A549 (cell line): ENCODE measurements at regions not wholly inside any gene's neighbourhood (a gene's known extent, or its start where the extent isn't known, plus 50 kb on each side); places are given as distances from the start of the nearest gene placed in this dataset.

Source experiments
- ATAC-seq, 2 experiments: fragments of 200-7000 bp in 1 of 2; fragments of >200 bp in 1 of 2; cut with Nextera tagmentation in 1 of 2; cut with Tn5 transposase in 1 of 2; 3 replicates each; pipeline versions ENCODE4 v1.8.0 to v1.9.1; 2018 to 2020; ENCODE audit warnings: mild to moderate bottlenecking in 1 of 2, moderate library complexity in 1 of 2
- CTCF ChIA-PET: fragments of 300-600 bp; sonication (Branson Sonifier 250); formaldehyde crosslinking; extraction: SDS; loops from one replicate; lab custom pipeline; 2021; ENCODE audit warnings: antibody characterized with exemption, inconsistent platforms; lab: Yijun Ruan, JAX
- POLR2A ChIA-PET: fragments of 350-600 bp; formaldehyde crosslinking; extraction: SDS; loops from one replicate; lab custom pipeline; 2021; ENCODE audit warnings: antibody characterized with exemption, inconsistent platforms; lab: Yijun Ruan, JAX
- DNase-seq, 2 experiments: peaks; one replicate each; pipeline versions ENCODE4 v3.0.0 to v3.0.0-alpha.2; 2011 to 2016; ENCODE audit warnings: low read depth in 1 of 2, low spot score in 1 of 2
- FAIRE-seq: peaks from 2 replicates; lab custom pipeline; 2011; peaks lifted over from hg19 to GRCh38; lab: Jason Lieb, UNC
- H3K27ac ChIP-seq, 2 experiments: fragments of >200 bp; sonication (Bioruptor Twin); formaldehyde crosslinking; 3 replicates each; pipeline ENCODE4 v1.5.1; 2016 to 2017
- H3K4me1 ChIP-seq: fragments of >200 bp; sonication (Bioruptor Twin); formaldehyde crosslinking; 3 replicates; pipeline ENCODE4 v1.6.1; 2016
- H3K4me2 ChIP-seq: fragments of >200 bp; sonication (Bioruptor Twin); formaldehyde crosslinking; 3 replicates; pipeline ENCODE4 v1.6.1; 2016
- H3K4me3 ChIP-seq: fragments of >200 bp; sonication (Bioruptor Twin); formaldehyde crosslinking; 3 replicates; pipeline ENCODE4 v1.5.1; 2016
- H3K9me3 ChIP-seq: fragments of >200 bp; sonication (Bioruptor Twin); formaldehyde crosslinking; 3 replicates; pipeline ENCODE4 v1.6.1; 2016
- BHLHE40 ChIP-seq: IDR thresholded peaks from 2 replicates; pipeline ENCODE4 v1.6.1; 2012; ENCODE audit warnings: low read depth, low read length, inconsistent platforms
- CHD2 ChIP-seq: fragments of 150-350 bp; IDR thresholded peaks from 2 replicates; pipeline ENCODE4 v1.6.1; 2014; ENCODE audit warnings: low read length; ENCODE audit not compliant: partially characterized antibody
- EHMT2 ChIP-seq: fragments of 200-600 bp; sonication (generic); IDR thresholded peaks from 2 replicates; pipeline ENCODE4 v1.6.1; 2016; ENCODE audit warnings: antibody characterized with exemption, low read depth, mild to moderate bottlenecking, moderate library complexity
- GATA3 ChIP-seq: IDR thresholded peaks from 2 replicates; pipeline ENCODE4 v1.6.1; 2012; ENCODE audit warnings: borderline replicate concordance
- HDAC2 ChIP-seq: fragments of 200-600 bp; sonication (generic); IDR thresholded peaks from 2 replicates; pipeline ENCODE4 v1.6.1; 2016
- KDM5A ChIP-seq: fragments of 200-600 bp; sonication (generic); IDR thresholded peaks from 2 replicates; pipeline ENCODE4 v1.6.1; 2016; ENCODE audit warnings: antibody characterized with exemption, mild to moderate bottlenecking
- MAZ ChIP-seq: fragments of 150-350 bp; IDR thresholded peaks from 2 replicates; pipeline ENCODE4 v1.6.1; 2014; ENCODE audit warnings: antibody characterized with exemption, low read depth, low read length, borderline replicate concordance
- NFE2L2 ChIP-seq: fragments of 150-350 bp; conservative IDR thresholded peaks from 2 replicates; pipeline ENCODE4 v1.6.1; 2014; ENCODE audit warnings: low read length
- PHF8 ChIP-seq: fragments of 200-600 bp; sonication (generic); IDR thresholded peaks from 2 replicates; pipeline ENCODE4 v1.6.1; 2016; ENCODE audit warnings: low read depth, mild to moderate bottlenecking, antibody characterized with exemption, moderate library complexity, borderline replicate concordance
- POLR2A ChIP-seq: IDR thresholded peaks from 2 replicates; pipeline ENCODE4 v1.6.1; 2012; ENCODE audit warnings: mild to moderate bottlenecking, low read length
- RAD21 ChIP-seq, 2 experiments: fragments of >200 bp in 1 of 2; sonication (Bioruptor Twin) in 1 of 2; formaldehyde crosslinking in 1 of 2; IDR thresholded peaks in 1 of 2; conservative IDR thresholded peaks in 1 of 2; 2 replicates in 1 of 2; 3 replicates in 1 of 2; pipeline ENCODE4 v1.6.1; 2012 to 2018; ENCODE audit warnings: inconsistent platforms in 1 of 2
- RARB ChIP-seq: fragments of 250-450 bp; sonication (Bioruptor Pico); IDR thresholded peaks from 2 replicates; pipeline ENCODE4 v1.8.0; 2021; ENCODE audit warnings: mild to moderate bottlenecking, moderate library complexity
- RCOR1 ChIP-seq: fragments of 150-350 bp; IDR thresholded peaks from 2 replicates; pipeline ENCODE4 v1.6.1; 2014; ENCODE audit warnings: antibody characterized with exemption, low read length, low read depth
- SMC3 ChIP-seq: fragments of >200 bp; sonication (Bioruptor Twin); formaldehyde crosslinking; IDR thresholded peaks from 3 replicates; pipeline ENCODE4 v1.6.1; 2018; ENCODE audit warnings: inconsistent platforms
- TFCP2L1 ChIP-seq: fragments of 250-450 bp; sonication (Bioruptor Pico); IDR thresholded peaks from 2 replicates; pipeline ENCODE4 v1.5.0; 2021; ENCODE audit warnings: mild to moderate bottlenecking
- ZFP36 ChIP-seq: fragments of 450-650 bp; IDR thresholded peaks from 2 replicates; pipeline ENCODE4 v1.6.1; 2014; ENCODE audit warnings: borderline replicate concordance; ENCODE audit not compliant: partially characterized antibody
- WGBS: methylation state at CpG from one replicate; pipeline ENCODE4 v1.1.6; 2017; ENCODE audit errors: missing lambda C conversion rate; 5-methylcytosine and 5-hydroxymethylcytosine counted together
- TF ChIP-seq, protein P1 (sequence below): fragments of 450-650 bp; IDR thresholded peaks from 2 replicates; pipeline ENCODE4 v1.6.1; 2014; ENCODE audit warnings: antibody characterized with exemption
- TF ChIP-seq, protein P2 (sequence below): fragments of 200-600 bp; sonication (generic); IDR thresholded peaks from 2 replicates; pipeline ENCODE4 v1.6.1; 2016; ENCODE audit warnings: antibody characterized with exemption, mild to moderate bottlenecking, moderate library complexity
- TF ChIP-seq, protein P3 (sequence below): fragments of >200 bp; sonication (Bioruptor Twin); formaldehyde crosslinking; IDR thresholded peaks from 2 replicates; pipeline ENCODE4 v1.6.1; 2016
- TF ChIP-seq, protein P4 (sequence below): fragments of >200 bp; sonication (Bioruptor Twin); formaldehyde crosslinking; IDR thresholded peaks from 3 replicates; pipeline ENCODE4 v1.6.1; 2016
- TF ChIP-seq, protein P5 (sequence below): IDR thresholded peaks from 2 replicates; pipeline ENCODE4 v1.6.1; 2012
- TF ChIP-seq, protein P6 (sequence below): fragments of 250-450 bp; sonication (Bioruptor Pico); IDR thresholded peaks from 2 replicates; pipeline ENCODE4 v1.5.0; 2021; ENCODE audit warnings: mild to moderate bottlenecking, moderate library complexity, borderline replicate concordance

DNA sequence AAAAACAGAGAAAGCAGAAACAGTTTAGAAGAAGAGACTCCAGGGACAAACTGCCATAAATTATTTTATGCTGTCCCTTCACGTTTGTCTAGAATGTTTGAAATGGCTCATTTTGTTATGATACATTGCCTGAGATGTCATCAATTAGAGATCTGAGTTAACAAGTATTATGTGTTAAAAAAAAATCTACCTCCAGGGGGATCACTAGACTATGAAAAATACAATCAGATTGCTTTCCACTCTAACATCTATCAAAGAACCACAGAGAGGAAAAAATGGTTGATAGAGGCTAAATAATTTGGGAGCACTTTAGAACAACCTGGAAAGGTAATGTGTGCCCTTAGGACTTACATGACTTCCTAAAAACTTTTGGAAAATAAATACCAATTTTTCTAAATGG is 103.8 kb upstream of the CCDC150 start:
- peak in 1 of 2 experiments; percentile 50; a peak in 2 of 6 replicates for ATAC-seq
- Histone ChIP-seq H3K4me3 (no peak overlapping the region), H3K4me1 (no peaks in the 10 kb centered on the region), H3K27ac (no peak overlapping the region), H3K4me2 (no peak overlapping the region), H3K9me3 (no peaks in the 10 kb centered on the region)
- FAIRE-seq = no peak
- 3% methylated on average over 1 of the region's 1 CpG for WGBS
- ChIA-PET POLR2A (no interaction called here), CTCF (no interaction called here)
- TF ChIP-seq RAD21 (conservative IDR thresholded peaks at IDR 0.05 in 1 of 2, IDR thresholded peaks at IDR 0.05 in 1 of 2) = peak in 1 of 2 experiments; percentile 38; a peak in 3 of 5 replicates
- TF ChIP-seq, protein P1, sequence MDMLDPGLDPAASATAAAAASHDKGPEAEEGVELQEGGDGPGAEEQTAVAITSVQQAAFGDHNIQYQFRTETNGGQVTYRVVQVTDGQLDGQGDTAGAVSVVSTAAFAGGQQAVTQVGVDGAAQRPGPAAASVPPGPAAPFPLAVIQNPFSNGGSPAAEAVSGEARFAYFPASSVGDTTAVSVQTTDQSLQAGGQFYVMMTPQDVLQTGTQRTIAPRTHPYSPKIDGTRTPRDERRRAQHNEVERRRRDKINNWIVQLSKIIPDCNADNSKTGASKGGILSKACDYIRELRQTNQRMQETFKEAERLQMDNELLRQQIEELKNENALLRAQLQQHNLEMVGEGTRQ = no peak
- no peak for DNase-seq

DNA sequence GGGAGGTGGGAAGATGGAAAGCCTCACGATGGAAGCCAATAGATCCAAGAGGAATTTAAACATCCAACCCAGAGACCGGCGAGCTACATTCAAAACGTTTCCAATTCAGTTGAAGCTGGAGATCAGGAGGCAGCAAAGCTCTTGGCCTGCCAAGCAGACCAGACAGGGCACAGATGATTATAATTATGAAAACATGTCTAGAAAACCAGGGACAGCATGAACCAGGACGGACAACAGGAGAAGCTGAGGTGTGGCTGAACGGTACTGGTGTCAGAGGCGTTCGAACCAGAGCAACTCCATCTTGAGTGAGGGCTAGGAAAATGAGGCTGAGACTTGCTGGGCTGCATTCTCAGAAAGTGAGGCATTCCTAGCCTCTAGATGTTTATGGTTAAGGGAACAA is 102.2 kb upstream of the CCDC150 start:
- TF ChIP-seq, protein P2, sequence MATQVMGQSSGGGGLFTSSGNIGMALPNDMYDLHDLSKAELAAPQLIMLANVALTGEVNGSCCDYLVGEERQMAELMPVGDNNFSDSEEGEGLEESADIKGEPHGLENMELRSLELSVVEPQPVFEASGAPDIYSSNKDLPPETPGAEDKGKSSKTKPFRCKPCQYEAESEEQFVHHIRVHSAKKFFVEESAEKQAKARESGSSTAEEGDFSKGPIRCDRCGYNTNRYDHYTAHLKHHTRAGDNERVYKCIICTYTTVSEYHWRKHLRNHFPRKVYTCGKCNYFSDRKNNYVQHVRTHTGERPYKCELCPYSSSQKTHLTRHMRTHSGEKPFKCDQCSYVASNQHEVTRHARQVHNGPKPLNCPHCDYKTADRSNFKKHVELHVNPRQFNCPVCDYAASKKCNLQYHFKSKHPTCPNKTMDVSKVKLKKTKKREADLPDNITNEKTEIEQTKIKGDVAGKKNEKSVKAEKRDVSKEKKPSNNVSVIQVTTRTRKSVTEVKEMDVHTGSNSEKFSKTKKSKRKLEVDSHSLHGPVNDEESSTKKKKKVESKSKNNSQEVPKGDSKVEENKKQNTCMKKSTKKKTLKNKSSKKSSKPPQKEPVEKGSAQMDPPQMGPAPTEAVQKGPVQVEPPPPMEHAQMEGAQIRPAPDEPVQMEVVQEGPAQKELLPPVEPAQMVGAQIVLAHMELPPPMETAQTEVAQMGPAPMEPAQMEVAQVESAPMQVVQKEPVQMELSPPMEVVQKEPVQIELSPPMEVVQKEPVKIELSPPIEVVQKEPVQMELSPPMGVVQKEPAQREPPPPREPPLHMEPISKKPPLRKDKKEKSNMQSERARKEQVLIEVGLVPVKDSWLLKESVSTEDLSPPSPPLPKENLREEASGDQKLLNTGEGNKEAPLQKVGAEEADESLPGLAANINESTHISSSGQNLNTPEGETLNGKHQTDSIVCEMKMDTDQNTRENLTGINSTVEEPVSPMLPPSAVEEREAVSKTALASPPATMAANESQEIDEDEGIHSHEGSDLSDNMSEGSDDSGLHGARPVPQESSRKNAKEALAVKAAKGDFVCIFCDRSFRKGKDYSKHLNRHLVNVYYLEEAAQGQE = no peak
- no peak for TF ChIP-seq RARB (CRISPR knock-in tag)
- TF ChIP-seq ZFP36 = no peak
- no peak for TF ChIP-seq POLR2A
- no peak for TF ChIP-seq HDAC2
- no peak for TF ChIP-seq TFCP2L1 (CRISPR knock-in tag)
- TF ChIP-seq SMC3 = no peak
- TF ChIP-seq, all 56 proteins: peak for 0
- Histone ChIP-seq H3K4me1 (no peaks in the 10 kb centered on the region), H3K9me3 (no peaks in the 10 kb centered on the region), H3K27ac (no peak overlapping the region), H3K4me2 (no peak overlapping the region), H3K4me3 (no peak overlapping the region)
- no peak for FAIRE-seq
- no peak for ATAC-seq
- DNase-seq = no peak
- ChIA-PET POLR2A (no interaction called here), CTCF (no interaction called here)
- 75% methylated on average over 8 of the region's 8 CpGs for WGBS

DNA sequence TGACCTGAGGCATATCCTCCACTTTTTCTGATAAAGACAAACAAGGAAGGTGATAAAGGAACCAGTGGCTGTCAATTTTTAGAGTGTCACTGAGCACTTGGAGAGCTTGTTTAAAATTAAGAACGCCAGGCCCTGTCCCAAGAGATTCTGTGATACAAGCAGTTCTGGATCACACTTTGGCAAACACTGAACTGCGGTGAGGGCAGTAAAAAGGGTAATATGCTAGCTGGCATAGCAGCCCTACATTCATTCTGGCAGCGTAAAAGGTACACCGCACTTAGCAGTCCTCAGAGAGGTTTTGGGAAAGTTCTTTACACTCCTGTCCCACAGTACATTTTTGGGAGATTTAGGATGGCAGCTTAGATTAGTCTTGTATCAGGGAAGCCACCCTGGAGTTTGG is 101.3 kb upstream of the CCDC150 start:
- DNase-seq = no peak
- TF ChIP-seq BHLHE40 (no peak), EHMT2 (no peak), GATA3 (no peak), RCOR1 (no peak), CHD2 (no peak), KDM5A (no peak), PHF8 (no peak), NFE2L2 (no peak), TFCP2L1 (CRISPR knock-in tag) (no peak), MAZ (no peak)
- TF ChIP-seq, protein P3, sequence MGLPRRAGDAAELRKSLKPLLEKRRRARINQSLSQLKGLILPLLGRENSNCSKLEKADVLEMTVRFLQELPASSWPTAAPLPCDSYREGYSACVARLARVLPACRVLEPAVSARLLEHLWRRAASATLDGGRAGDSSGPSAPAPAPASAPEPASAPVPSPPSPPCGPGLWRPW = no peak
- TF ChIP-seq, protein P4, sequence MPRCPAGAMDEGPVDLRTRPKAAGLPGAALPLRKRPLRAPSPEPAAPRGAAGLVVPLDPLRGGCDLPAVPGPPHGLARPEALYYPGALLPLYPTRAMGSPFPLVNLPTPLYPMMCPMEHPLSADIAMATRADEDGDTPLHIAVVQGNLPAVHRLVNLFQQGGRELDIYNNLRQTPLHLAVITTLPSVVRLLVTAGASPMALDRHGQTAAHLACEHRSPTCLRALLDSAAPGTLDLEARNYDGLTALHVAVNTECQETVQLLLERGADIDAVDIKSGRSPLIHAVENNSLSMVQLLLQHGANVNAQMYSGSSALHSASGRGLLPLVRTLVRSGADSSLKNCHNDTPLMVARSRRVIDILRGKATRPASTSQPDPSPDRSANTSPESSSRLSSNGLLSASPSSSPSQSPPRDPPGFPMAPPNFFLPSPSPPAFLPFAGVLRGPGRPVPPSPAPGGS = no peak
- TF ChIP-seq, protein P5, sequence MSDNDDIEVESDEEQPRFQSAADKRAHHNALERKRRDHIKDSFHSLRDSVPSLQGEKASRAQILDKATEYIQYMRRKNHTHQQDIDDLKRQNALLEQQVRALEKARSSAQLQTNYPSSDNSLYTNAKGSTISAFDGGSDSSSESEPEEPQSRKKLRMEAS = no peak
- TF ChIP-seq, protein P6, sequence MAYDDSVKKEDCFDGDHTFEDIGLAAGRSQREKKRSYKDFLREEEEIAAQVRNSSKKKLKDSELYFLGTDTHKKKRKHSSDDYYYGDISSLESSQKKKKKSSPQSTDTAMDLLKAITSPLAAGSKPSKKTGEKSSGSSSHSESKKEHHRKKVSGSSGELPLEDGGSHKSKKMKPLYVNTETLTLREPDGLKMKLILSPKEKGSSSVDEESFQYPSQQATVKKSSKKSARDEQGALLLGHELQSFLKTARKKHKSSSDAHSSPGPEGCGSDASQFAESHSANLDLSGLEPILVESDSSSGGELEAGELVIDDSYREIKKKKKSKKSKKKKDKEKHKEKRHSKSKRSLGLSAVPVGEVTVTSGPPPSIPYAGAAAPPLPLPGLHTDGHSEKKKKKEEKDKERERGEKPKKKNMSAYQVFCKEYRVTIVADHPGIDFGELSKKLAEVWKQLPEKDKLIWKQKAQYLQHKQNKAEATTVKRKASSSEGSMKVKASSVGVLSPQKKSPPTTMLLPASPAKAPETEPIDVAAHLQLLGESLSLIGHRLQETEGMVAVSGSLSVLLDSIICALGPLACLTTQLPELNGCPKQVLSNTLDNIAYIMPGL (CRISPR knock-in tag) = no peak
- TF ChIP-seq, all 56 proteins: peak for 0
- H3K4me2 ChIP-seq = no peak overlapping the region
- H3K9me3 ChIP-seq = no peaks in the 10 kb centered on the region
- FAIRE-seq (no peak), ATAC-seq (no peak)
- WGBS = 91% methylated on average over 4 of the region's 4 CpGs
- H3K27ac ChIP-seq = no peak overlapping the region
- CTCF ChIA-PET = no interaction called here
- POLR2A ChIA-PET = no interaction called here
- no peak overlapping the region for H3K4me3 ChIP-seq
- H3K4me1 ChIP-seq = no peaks in the 10 kb centered on the region
